ENCODE measurements at regions not wholly inside any gene's neighbourhood (a gene's known extent, or its start where the extent isn't known, plus 50 kb on each side); places are given as distances from the start of the nearest gene placed in this dataset.

- TF ChIP-seq TARDBP (IDR thresholded peaks at IDR 0.05), result no peak
- DNase-seq (ENCODE audit: extremely low spot score), result no peak
- ChIA-PET CTCF (no interaction called here), POLR2A (interaction anchor here (0.7 kb wide), 1 partner anchor 216 kb away, joined by 3 read pairs; no protein-coding TSS in a partner anchor)
Measured at GRCh38 chr12:115135800-115136211, 451.8 kb upstream of the TBX3 start.

- CTCF ChIA-PET, result no interaction called here
- POLR2A ChIA-PET, result no interaction called here
Measured at GRCh38 chr12:115134298-115134697, 450.3 kb upstream of the TBX3 start.

GRCh38 chr12:115132905-115133304, 448.9 kb upstream of the TBX3 start:
- DNase-seq (ENCODE audit: extremely low spot score), result no peak
- POLR2A ChIA-PET, result no interaction called here
- TF ChIP-seq FOXA1 (IDR thresholded peaks at IDR 0.05) (no peak), PKNOX1 (IDR thresholded peaks at IDR 0.05) (no peak), ZNF384 (IDR thresholded peaks at IDR 0.05) (no peak), SP1 (IDR thresholded peaks at IDR 0.05) (no peak), FOXM1 (IDR thresholded peaks at IDR 0.05; ENCODE audit: borderline replicate concordance) (no peak), NFRKB (IDR thresholded peaks at IDR 0.05) (no peak), ARNT (IDR thresholded peaks at IDR 0.05) (no peak), SUZ12 (IDR thresholded peaks at IDR 0.05) (no peak)
- CTCF ChIA-PET, result no interaction called here

More at GRCh38 chr12:115134298-115134697, 450.3 kb upstream of the TBX3 start:
- DNase-seq (ENCODE audit: extremely low spot score), result no peak
- TF ChIP-seq SUZ12 (IDR thresholded peaks at IDR 0.05), result no peak
- TF ChIP-seq FOXA1 (IDR thresholded peaks at IDR 0.05), result no peak

DNA sequence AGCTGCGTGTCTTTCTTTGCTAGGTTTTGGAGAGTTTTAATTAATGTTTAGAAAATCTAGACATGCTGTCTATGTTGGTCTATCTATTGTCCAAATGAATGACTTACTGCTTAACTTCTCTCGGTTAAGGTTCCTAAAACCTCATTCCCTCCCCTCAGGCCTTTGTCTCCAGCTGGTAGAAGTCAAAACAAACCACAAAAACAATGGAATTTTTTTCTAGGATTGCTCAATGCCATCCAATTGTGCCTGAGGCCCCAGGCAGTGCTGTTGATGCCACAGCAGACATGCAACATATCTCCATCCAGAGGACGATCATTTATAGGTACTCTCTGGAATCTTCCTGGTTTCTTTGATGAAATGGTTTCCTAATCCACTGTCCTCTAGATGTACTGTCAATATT, 448.2 kb upstream of the TBX3 start:
- TF ChIP-seq SUZ12 (IDR thresholded peaks at IDR 0.05) (no peak), LEF1 (IDR thresholded peaks at IDR 0.05; ENCODE audit: borderline replicate concordance) (no peak), FOXM1 (IDR thresholded peaks at IDR 0.05; ENCODE audit: borderline replicate concordance) (no peak), ARNT (IDR thresholded peaks at IDR 0.05) (no peak), FOXA1 (IDR thresholded peaks at IDR 0.05) (no peak), FOXK2 (IDR thresholded peaks at IDR 0.05) (no peak), SP1 (IDR thresholded peaks at IDR 0.05) (no peak), ELF4 (IDR thresholded peaks at IDR 0.05) (no peak)
- DNase-seq (ENCODE audit: extremely low spot score), result no peak
- POLR2A ChIA-PET, result no interaction called here
- CTCF ChIA-PET, result no interaction called here

GRCh38 chr12:115129727-115130126, 445.8 kb upstream of the TBX3 start:
- DNase-seq (ENCODE audit: extremely low spot score), result no peak
- TF ChIP-seq FOXK2 (IDR thresholded peaks at IDR 0.05) (no peak), TARDBP (IDR thresholded peaks at IDR 0.05) (no peak)
- CTCF ChIA-PET, result no interaction called here
- POLR2A ChIA-PET, result no interaction called here

DNA sequence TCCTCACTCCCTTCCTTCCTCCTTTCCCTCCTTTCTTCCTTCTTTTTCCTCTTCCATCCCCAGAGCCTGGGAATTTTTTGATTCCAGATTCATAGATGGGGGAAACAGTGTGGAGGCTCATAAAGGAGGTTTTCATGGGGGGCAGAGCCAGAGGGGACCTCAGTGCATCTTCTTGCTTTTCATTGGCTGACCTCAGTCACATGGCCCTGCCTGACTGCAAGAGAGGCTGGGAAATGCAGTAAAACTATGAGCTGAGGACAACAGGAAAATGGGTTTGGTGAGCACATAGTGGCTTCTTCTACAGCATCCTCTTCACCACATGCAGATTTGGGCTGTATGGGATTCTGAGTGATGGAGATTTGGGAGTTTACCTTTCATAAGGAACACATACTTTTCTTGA, 437.1 kb upstream of the TBX3 start:
- ChIA-PET POLR2A (no interaction called here), CTCF (no interaction called here)
- TF ChIP-seq BHLHE40 (IDR thresholded peaks at IDR 0.05; ENCODE audit: borderline replicate concordance), result no peak
- TF ChIP-seq PKNOX1 (IDR thresholded peaks at IDR 0.05), result no peak
- no peak for TF ChIP-seq ELF4 (IDR thresholded peaks at IDR 0.05)
- no peak for TF ChIP-seq CTBP1 (IDR thresholded peaks at IDR 0.05; ENCODE audit: borderline replicate concordance)
- TF ChIP-seq LEF1 (IDR thresholded peaks at IDR 0.05; ENCODE audit: borderline replicate concordance), result no peak
- no peak for TF ChIP-seq FOXK2 (IDR thresholded peaks at IDR 0.05)
- TF ChIP-seq NFRKB (IDR thresholded peaks at IDR 0.05), result no peak
- TF ChIP-seq SP1 (IDR thresholded peaks at IDR 0.05), result no peak
- DNase-seq (ENCODE audit: extremely low spot score), result no peak

DNA sequence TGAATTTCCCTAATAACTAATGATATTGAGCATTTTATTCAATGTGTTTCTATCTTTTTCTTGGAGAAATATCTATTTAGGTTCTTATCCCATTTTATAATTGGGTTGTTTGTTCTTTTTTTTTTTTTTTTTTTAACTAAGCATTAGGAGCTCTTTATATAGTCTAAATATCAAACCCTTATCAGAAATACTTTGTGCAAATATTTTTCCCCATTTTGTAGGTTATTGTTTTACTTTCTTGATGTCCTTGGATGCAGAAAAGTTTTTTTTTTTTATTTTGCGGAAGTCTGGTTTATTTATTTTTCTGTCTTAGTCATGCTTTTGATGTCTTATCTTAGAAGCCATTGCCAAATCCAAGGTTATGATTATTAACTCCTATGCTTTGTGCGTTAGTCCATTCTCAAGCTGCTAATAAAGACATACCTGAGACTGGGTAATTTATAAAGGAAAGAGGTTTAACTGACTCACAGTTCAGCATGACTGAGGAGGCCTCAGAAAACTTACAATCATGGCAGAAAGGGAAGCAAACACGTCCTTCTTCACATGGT, 434.3 kb upstream of the TBX3 start:
- ChIA-PET POLR2A (no interaction called here), CTCF (no interaction called here)
- no peak for DNase-seq (ENCODE audit: extremely low spot score)
- TF ChIP-seq ELF4 (IDR thresholded peaks at IDR 0.05) (no peak), PKNOX1 (IDR thresholded peaks at IDR 0.05) (no peak), ARNT (IDR thresholded peaks at IDR 0.05) (no peak), FOXK2 (IDR thresholded peaks at IDR 0.05) (no peak), FOXM1 (IDR thresholded peaks at IDR 0.05; ENCODE audit: borderline replicate concordance) (no peak), L3MBTL2 (conservative IDR thresholded peaks at IDR 0.05) (no peak), NFRKB (IDR thresholded peaks at IDR 0.05) (no peak), SP1 (IDR thresholded peaks at IDR 0.05) (no peak), LEF1 (IDR thresholded peaks at IDR 0.05; ENCODE audit: borderline replicate concordance) (no peak), CTBP1 (IDR thresholded peaks at IDR 0.05; ENCODE audit: borderline replicate concordance) (no peak), TARDBP (IDR thresholded peaks at IDR 0.05) (no peak), FOXA1 (IDR thresholded peaks at IDR 0.05) (no peak), HDGF (IDR thresholded peaks at IDR 0.05; ENCODE audit: borderline replicate concordance) (no peak), SUZ12 (IDR thresholded peaks at IDR 0.05) (no peak), ZNF384 (IDR thresholded peaks at IDR 0.05) (no peak), BHLHE40 (IDR thresholded peaks at IDR 0.05; ENCODE audit: borderline replicate concordance) (no peak)

GRCh38 chr12:115114140-115114539, 430.2 kb upstream of the TBX3 start:
- POLR2A ChIA-PET, result no interaction called here
- CTCF ChIA-PET, result no interaction called here
- TF ChIP-seq LEF1 (IDR thresholded peaks at IDR 0.05; ENCODE audit: borderline replicate concordance) (no peak), ZNF384 (IDR thresholded peaks at IDR 0.05) (no peak), NFRKB (IDR thresholded peaks at IDR 0.05) (no peak), ARNT (IDR thresholded peaks at IDR 0.05) (no peak), FOXK2 (IDR thresholded peaks at IDR 0.05) (no peak)
- DNase-seq (ENCODE audit: extremely low spot score), result no peak
